ENCODE measurements at regions not wholly inside any gene's neighbourhood (a gene's known extent, or its start where the extent isn't known, plus 50 kb on each side); places are given as distances from the start of the nearest gene placed in this dataset.

- no peak for TF ChIP-seq CTCF (IDR thresholded peaks at IDR 0.05)
- no peak for TF ChIP-seq POLR2A (IDR thresholded peaks at IDR 0.05)
These were observed 89.5 kb upstream of the LCORL start for GRCh38 chr4:18111081-18111480.
